IMR-90 (cell line): ENCODE measurements at regions not wholly inside any gene's neighbourhood (a gene's known extent, or its start where the extent isn't known, plus 50 kb on each side); places are given as distances from the start of the nearest gene placed in this dataset.

Experiments
- ATAC-seq: fragments of 200-7000 bp; cut with Tn5 transposase; 2 replicates; pipeline ENCODE4 v1.9.1; 2020; ENCODE audit warnings: low read depth, mild to moderate bottlenecking, moderate library complexity
- BruUV-seq: library from RNA; stranded (reverse); fragments of 400-500 nt; replicated peaks from 2 replicates; lab custom pipeline; 2021; lab: Mats Ljungman, UMichigan
- CTCF ChIA-PET: fragments of 300-600 bp; formaldehyde crosslinking; extraction: SDS; loops from one replicate; lab custom pipeline; 2021; ENCODE audit warnings: antibody characterized with exemption; lab: Yijun Ruan, JAX
- POLR2A ChIA-PET: fragments of 300-600 bp; sonication (Branson Sonifier 250); formaldehyde crosslinking; loops from one replicate; lab custom pipeline; 2022; ENCODE audit warnings: antibody characterized with exemption; ENCODE audit not compliant: unreplicated experiment; lab: Charles Lee
- DNase-seq: peaks from one replicate; pipeline ENCODE4 v3.0.0; 2013
- H2AFZ ChIP-seq: replicated peaks from 2 replicates; pipeline ENCODE3; 2013; ENCODE audit warnings: low read length, mild to moderate bottlenecking; ENCODE audit not compliant: poor library complexity
- H2AK5ac ChIP-seq: 2 replicates; pipeline ENCODE4 v1.6.1; 2013; ENCODE audit warnings: low read depth, low read length, inconsistent platforms
- H2AK9ac ChIP-seq: replicated peaks from 2 replicates; pipeline ENCODE3; 2013; ENCODE audit warnings: mild to moderate bottlenecking, low read depth, low read length, moderate library complexity; ENCODE audit not compliant: poor library complexity
- H2BK120ac ChIP-seq: 2 replicates; pipeline ENCODE4 v1.6.1; 2013; ENCODE audit warnings: low read depth, low read length, inconsistent platforms
- H2BK15ac ChIP-seq: 3 replicates; pipeline ENCODE4 v1.6.1; 2013; ENCODE audit warnings: low read depth, low read length, inconsistent platforms
- H2BK20ac ChIP-seq: 2 replicates; pipeline ENCODE4 v1.6.1; 2013; ENCODE audit warnings: low read depth, mild to moderate bottlenecking, inconsistent platforms, low read length, moderate library complexity
- H2BK5ac ChIP-seq: 2 replicates; pipeline ENCODE4 v1.6.1; 2013; ENCODE audit warnings: mild to moderate bottlenecking, low read depth, low read length, inconsistent platforms; ENCODE audit not compliant: poor library complexity, severe bottlenecking
- H3K14ac ChIP-seq: replicated peaks from 2 replicates; pipeline ENCODE4 v1.6.1; 2013; ENCODE audit warnings: low read depth, low read length, inconsistent platforms
- H3K18ac ChIP-seq: 2 replicates; pipeline ENCODE4 v1.6.1; 2013; ENCODE audit warnings: low read depth, low read length, control low read depth
- H3K23ac ChIP-seq: 2 replicates; pipeline ENCODE4 v1.6.1; 2013; ENCODE audit warnings: low read depth, low read length, inconsistent platforms
- H3K27ac ChIP-seq: 2 replicates; pipeline ENCODE4 v1.5.1; 2013; ENCODE audit warnings: mild to moderate bottlenecking, control low read depth, low read length; ENCODE audit not compliant: insufficient read depth
- H3K27me3 ChIP-seq: 2 replicates; pipeline ENCODE4 v1.6.1; 2013; ENCODE audit warnings: low read length; ENCODE audit not compliant: control insufficient read depth, insufficient read depth
- H3K36me3 ChIP-seq: 2 replicates; pipeline ENCODE4 v1.6.1; 2013; ENCODE audit warnings: low read length, mixed read lengths; ENCODE audit not compliant: control insufficient read depth, insufficient read depth
- H3K4ac ChIP-seq: 2 replicates; pipeline ENCODE4 v1.6.1; 2013; ENCODE audit warnings: low read depth, low read length, inconsistent platforms
- H3K4me1 ChIP-seq: 2 replicates; pipeline ENCODE4 v1.6.1; 2013; ENCODE audit warnings: low read length, mixed read lengths; ENCODE audit not compliant: control insufficient read depth, insufficient read depth
- H3K4me2 ChIP-seq: 2 replicates; pipeline ENCODE4 v1.6.1; 2013; ENCODE audit warnings: low read depth, mild to moderate bottlenecking, control low read depth, low read length, moderate library complexity
- H3K4me3 ChIP-seq: 2 replicates; pipeline ENCODE4 v1.5.1; 2013; ENCODE audit warnings: low read depth, mild to moderate bottlenecking, control low read depth, low read length, moderate library complexity; ENCODE audit not compliant: insufficient read depth
- H3K56ac ChIP-seq: 2 replicates; pipeline ENCODE4 v1.6.1; 2013; ENCODE audit warnings: low read length, inconsistent platforms; ENCODE audit not compliant: insufficient read depth; ENCODE audit errors: extremely low read depth
- H3K79me1 ChIP-seq, 2 experiments: 2 replicates each; pipeline ENCODE4 v1.6.1; 2013; ENCODE audit warnings: low read length in 2 of 2, inconsistent platforms in 1 of 2, low read depth in 1 of 2
- H3K9ac ChIP-seq: 2 replicates; pipeline ENCODE4 v1.6.1; 2013; ENCODE audit warnings: low read depth, low read length, control low read depth
- H3K9me1 ChIP-seq: 2 replicates; pipeline ENCODE4 v1.6.1; 2013; ENCODE audit warnings: low read length, inconsistent platforms; ENCODE audit not compliant: insufficient read depth
- H3K9me3 ChIP-seq: 2 replicates; pipeline ENCODE4 v1.6.1; 2013; ENCODE audit warnings: low read length; ENCODE audit not compliant: control insufficient read depth, insufficient read depth
- H4K20me1 ChIP-seq: 2 replicates; pipeline ENCODE4 v1.6.1; 2013; ENCODE audit warnings: low read length, inconsistent platforms; ENCODE audit not compliant: insufficient read depth
- H4K5ac ChIP-seq: 2 replicates; pipeline ENCODE4 v1.6.1; 2013; ENCODE audit warnings: mild to moderate bottlenecking, low read depth, low read length, control low read depth
- H4K8ac ChIP-seq, 2 experiments: 2 replicates each; pipeline ENCODE4 v1.6.1; 2013; ENCODE audit warnings: low read depth in 2 of 2, low read length in 2 of 2, control low read depth in 1 of 2, inconsistent platforms in 1 of 2
- H4K91ac ChIP-seq: 2 replicates; pipeline ENCODE4 v1.6.1; 2013; ENCODE audit warnings: low read depth, low read length, inconsistent platforms; ENCODE audit not compliant: insufficient read depth
- BHLHE40 ChIP-seq: fragments of 150-350 bp; IDR thresholded peaks from 2 replicates; pipeline ENCODE4 v1.6.1; 2016; ENCODE audit warnings: mild to moderate bottlenecking, low read depth, low read length
- CEBPB ChIP-seq: IDR thresholded peaks from 2 replicates; pipeline ENCODE4 v1.6.1; 2012; ENCODE audit warnings: low read depth, low read length, improper control_type of control experiment
- CHD1 ChIP-seq: IDR thresholded peaks from 2 replicates; pipeline ENCODE4 v1.6.1; 2012; ENCODE audit warnings: low read depth, low read length, improper control_type of control experiment
- FOS ChIP-seq: fragments of 150-350 bp; IDR thresholded peaks from 2 replicates; pipeline ENCODE4 v1.6.1; 2016; ENCODE audit warnings: low read depth, low read length
- MAZ ChIP-seq: IDR thresholded peaks from 2 replicates; pipeline ENCODE4 v1.6.1; 2012; ENCODE audit warnings: low read depth, mild to moderate bottlenecking, low read length, improper control_type of control experiment, moderate library complexity, borderline replicate concordance
- MXI1 ChIP-seq: IDR thresholded peaks from 2 replicates; pipeline ENCODE4 v1.6.1; 2012; ENCODE audit warnings: low read depth, mild to moderate bottlenecking, low read length, moderate library complexity, borderline replicate concordance
- NFE2L2 ChIP-seq: fragments of 150-350 bp; IDR thresholded peaks from 2 replicates; pipeline ENCODE4 v1.6.1; 2016; ENCODE audit warnings: low read depth, mild to moderate bottlenecking, low read length
- POLR2A ChIP-seq: IDR thresholded peaks from 2 replicates; pipeline ENCODE4 v1.6.1; 2012; ENCODE audit warnings: mild to moderate bottlenecking, low read depth, low read length
- RAD21 ChIP-seq: IDR thresholded peaks from 2 replicates; pipeline ENCODE4 v1.6.1; 2012; ENCODE audit warnings: low read length, improper control_type of control experiment
- RCOR1 ChIP-seq: IDR thresholded peaks from 2 replicates; pipeline ENCODE4 v1.6.1; 2012; ENCODE audit warnings: mild to moderate bottlenecking, low read length, improper control_type of control experiment; ENCODE audit not compliant: insufficient replicate concordance
- SMC3 ChIP-seq: fragments of 150-350 bp; IDR thresholded peaks from 2 replicates; pipeline ENCODE4 v1.6.1; 2016; ENCODE audit warnings: low read depth, mild to moderate bottlenecking, antibody characterized with exemption, low read length, moderate library complexity
- WGBS, 2 experiments: methylation state at CpG; one replicate each; pipeline versions ENCODE4 v1.1.5 to v1.1.7; 2013; ENCODE audit warnings: missing lambda C conversion rate in 2 of 2; ENCODE audit not compliant: insufficient read length in 1 of 2; ENCODE audit errors: extremely low coverage in 2 of 2; 5-methylcytosine and 5-hydroxymethylcytosine counted together
- dilution Hi-C: fragments of 300-500 bp; cut with HindIII; formaldehyde crosslinking; loops from one replicate; pipeline ENCODE4 v1.14.3; 2018; ENCODE audit warnings: low sequenced_read_pairs; ENCODE audit not compliant: unreplicated experiment
- in situ Hi-C: fragments of 300-500 bp; cut with MboI; formaldehyde crosslinking; loops from 3 replicates; pipeline ENCODE4 v1.14.3; 2019; ENCODE audit warnings: low sequenced_read_pairs, inconsistent platforms, mixed read lengths
- intact Hi-C: fragments of 100-400 bp; cut with micrococcal nuclease; formaldehyde crosslinking; loops from 2 replicates; pipeline ENCODE4 v1.10.0; 2022
- TF ChIP-seq, protein P1 (sequence below): conservative IDR thresholded peaks from 2 replicates; pipeline ENCODE4 v1.5.1; 2012; ENCODE audit warnings: mild to moderate bottlenecking, low read depth, low read length, improper control_type of control experiment

GRCh38 chr19:5262721-5263120 lies 77.9 kb downstream of the PTPRS start:
- no TSS peak for BruUV-seq
- WGBS, 2 experiments: 100% methylated on average over 2 of the region's 14 CpGs; no CpG with 5 or more reads in 1 of the 2 experiments
- dilution Hi-C loops: no loop called here
- intact Hi-C loops: no loop called here
- no peak overlapping the region for H2AK5ac ChIP-seq
- H3K79me1 ChIP-seq: no peaks in the 10 kb centered on the region
- H3K56ac ChIP-seq: no peak overlapping the region; the same call in 1 of the 2 replicates
- ChIA-PET CTCF (no interaction called here), POLR2A (no interaction called here)
- peaks cover 44% of the 10 kb centered on the region for H3K36me3 ChIP-seq
- no peak for TF ChIP-seq MAZ
- no peak for TF ChIP-seq BHLHE40
- TF ChIP-seq CHD1: no peak
- no peak for TF ChIP-seq POLR2A
- TF ChIP-seq RAD21: no peak
- no peak for TF ChIP-seq FOS
- no peak for TF ChIP-seq CEBPB
- TF ChIP-seq SMC3: no peak
- TF ChIP-seq MXI1: no peak
- TF ChIP-seq NFE2L2: no peak
- TF ChIP-seq, protein P1, sequence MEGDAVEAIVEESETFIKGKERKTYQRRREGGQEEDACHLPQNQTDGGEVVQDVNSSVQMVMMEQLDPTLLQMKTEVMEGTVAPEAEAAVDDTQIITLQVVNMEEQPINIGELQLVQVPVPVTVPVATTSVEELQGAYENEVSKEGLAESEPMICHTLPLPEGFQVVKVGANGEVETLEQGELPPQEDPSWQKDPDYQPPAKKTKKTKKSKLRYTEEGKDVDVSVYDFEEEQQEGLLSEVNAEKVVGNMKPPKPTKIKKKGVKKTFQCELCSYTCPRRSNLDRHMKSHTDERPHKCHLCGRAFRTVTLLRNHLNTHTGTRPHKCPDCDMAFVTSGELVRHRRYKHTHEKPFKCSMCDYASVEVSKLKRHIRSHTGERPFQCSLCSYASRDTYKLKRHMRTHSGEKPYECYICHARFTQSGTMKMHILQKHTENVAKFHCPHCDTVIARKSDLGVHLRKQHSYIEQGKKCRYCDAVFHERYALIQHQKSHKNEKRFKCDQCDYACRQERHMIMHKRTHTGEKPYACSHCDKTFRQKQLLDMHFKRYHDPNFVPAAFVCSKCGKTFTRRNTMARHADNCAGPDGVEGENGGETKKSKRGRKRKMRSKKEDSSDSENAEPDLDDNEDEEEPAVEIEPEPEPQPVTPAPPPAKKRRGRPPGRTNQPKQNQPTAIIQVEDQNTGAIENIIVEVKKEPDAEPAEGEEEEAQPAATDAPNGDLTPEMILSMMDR: no peak
- TF ChIP-seq RCOR1: no peak
- DNase-seq (no peak), ATAC-seq (no peak)
- no peak overlapping the region for H2BK5ac ChIP-seq
- H3K18ac ChIP-seq: no peak overlapping the region
- H3K9ac ChIP-seq: no peak overlapping the region
- no peak overlapping the region for H3K14ac ChIP-seq
- no peaks in the 10 kb centered on the region for H3K4me1 ChIP-seq
- H3K4ac ChIP-seq: no peak overlapping the region
- H3K4me3 ChIP-seq: no peak overlapping the region
- no peak overlapping the region for H3K23ac ChIP-seq
- H2BK15ac ChIP-seq: no peak overlapping the region
- no peak overlapping the region for H2AK9ac ChIP-seq
- H3K27me3 ChIP-seq: no peaks in the 10 kb centered on the region
- H4K8ac ChIP-seq: no peak overlapping the region
- no peak overlapping the region for H3K27ac ChIP-seq
- H2BK120ac ChIP-seq: no peak overlapping the region
- no peaks in the 10 kb centered on the region for H4K20me1 ChIP-seq
- no peak overlapping the region for H2AFZ ChIP-seq
- H3K4me2 ChIP-seq: no peak overlapping the region
- no peak overlapping the region for H4K91ac ChIP-seq
- H4K5ac ChIP-seq: no peak overlapping the region
- H3K9me1 ChIP-seq: 0 out of 2 replicates have a peak, but pooled peaks cover 2% of the 10 kb centered on the region
- no peak overlapping the region for H2BK20ac ChIP-seq
- H3K9me3 ChIP-seq: no peaks in the 10 kb centered on the region
- in situ Hi-C loops: no loop called here
